Esophagus squamous epithelium (tissue), 4 donors: ENCODE measurements at regions not wholly inside any gene's neighbourhood (a gene's known extent, or its start where the extent isn't known, plus 50 kb on each side); places are given as distances from the start of the nearest gene placed in this dataset.

Source experiments
- CTCF ChIP-seq, 6 experiments: fragments of 450-650 bp in 4 of 6; fragments of 200-600 bp in 2 of 6; sonication (generic) in 2 of 6; IDR thresholded peaks; one replicate each; pipeline ENCODE4 v1.5.1; 2016 to 2019; ENCODE audit warnings: antibody characterized with exemption in 6 of 6, mild to moderate bottlenecking in 4 of 6, moderate library complexity in 4 of 6
- POLR2A ChIP-seq, 4 donors: fragments of 450-650 bp; IDR thresholded peaks; one replicate each; pipeline ENCODE4 v1.6.1; 2017; ENCODE audit warnings: antibody characterized with exemption in 4 of 4, mild to moderate bottlenecking in 4 of 4, moderate library complexity in 3 of 4

GRCh38 chr6:105675715-105676397 is 273.0 kb upstream of the PREP start:
- TF ChIP-seq CTCF (IDR thresholded peaks at IDR 0.05) (no peak), POLR2A (IDR thresholded peaks at IDR 0.05) (no peak)
